Osteocyte (in vitro differentiated cells): ENCODE measurements at regions not wholly inside any gene's neighbourhood (a gene's known extent, or its start where the extent isn't known, plus 50 kb on each side); places are given as distances from the start of the nearest gene placed in this dataset.
"Not testable (repeated sequence)": the region's sequence is repeated elsewhere in the genome, so short reads cannot be mapped to it uniquely, and the experiment has no call there.

Experiments
- DNase-seq: peaks from one replicate; pipeline ENCODE4 v3.0.0; 2021; ENCODE audit warnings: mixed read lengths; ENCODE audit not compliant: unreplicated experiment; ENCODE audit errors: extremely low spot score
- H3K27ac Mint-ChIP-seq: one replicate; pipeline ENCODE4 v1.8.0; 2021; ENCODE audit warnings: mild to moderate bottlenecking, mixed read lengths; ENCODE audit not compliant: unreplicated experiment
- H3K27me3 Mint-ChIP-seq: one replicate; pipeline ENCODE4 v1.8.0; 2021; ENCODE audit warnings: mixed read lengths; ENCODE audit not compliant: unreplicated experiment
- H3K36me3 Mint-ChIP-seq: one replicate; pipeline ENCODE4 v1.8.0; 2021; ENCODE audit warnings: mixed read lengths; ENCODE audit not compliant: unreplicated experiment
- H3K4me1 Mint-ChIP-seq: one replicate; pipeline ENCODE4 v1.8.0; 2021; ENCODE audit warnings: mixed read lengths; ENCODE audit not compliant: unreplicated experiment
- H3K4me3 Mint-ChIP-seq: one replicate; pipeline ENCODE4 v1.8.0; 2021; ENCODE audit warnings: mild to moderate bottlenecking, moderate library complexity, mixed read lengths; ENCODE audit not compliant: unreplicated experiment
- H3K9me3 Mint-ChIP-seq: one replicate; pipeline ENCODE4 v1.8.0; 2021; ENCODE audit warnings: mixed read lengths; ENCODE audit not compliant: unreplicated experiment

DNA sequence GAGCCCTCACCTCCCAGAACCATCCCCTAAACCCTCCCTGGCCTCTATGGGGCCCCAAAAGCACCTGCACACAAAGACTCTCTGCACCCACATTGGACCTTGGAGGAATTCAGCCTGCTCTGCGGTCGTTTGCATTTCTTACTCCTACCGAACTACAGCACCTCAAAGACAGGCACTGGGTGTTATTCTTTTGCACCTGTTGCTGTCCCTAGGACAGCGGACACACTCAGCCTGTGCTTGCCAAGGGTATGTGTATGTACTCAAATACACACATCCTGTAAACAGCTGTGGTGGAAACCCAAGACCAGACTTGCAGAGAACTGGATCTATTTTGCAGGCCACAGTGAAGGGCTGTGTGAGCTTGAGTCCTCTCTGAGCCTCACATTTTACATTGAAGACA is 54.2 kb upstream of the LGALS9B start:
- not testable (repeated sequence) for DNase-seq, H3K4me3 Mint-ChIP-seq, H3K9me3 Mint-ChIP-seq, H3K27me3 Mint-ChIP-seq, H3K27ac Mint-ChIP-seq, H3K36me3 Mint-ChIP-seq, H3K4me1 Mint-ChIP-seq

GRCh38 chr17:20518462-20518861 is 51.1 kb upstream of the LGALS9B start:
- not testable (repeated sequence) for H3K27ac Mint-ChIP-seq

GRCh38 chr17:20517392-20517791 is 50.1 kb upstream of the LGALS9B start:
- H3K4me1 Mint-ChIP-seq, H3K27ac Mint-ChIP-seq, H3K9me3 Mint-ChIP-seq, H3K36me3 Mint-ChIP-seq, H3K27me3 Mint-ChIP-seq, H3K4me3 Mint-ChIP-seq: not testable (repeated sequence)
- DNase-seq, result peak; percentile 42

More at GRCh38 chr17:20518462-20518861, 51.1 kb upstream of the LGALS9B start:
- not testable (repeated sequence) for H3K36me3 Mint-ChIP-seq, DNase-seq, H3K9me3 Mint-ChIP-seq, H3K4me1 Mint-ChIP-seq, H3K27me3 Mint-ChIP-seq, H3K4me3 Mint-ChIP-seq
